Body of pancreas (tissue), 4 donors: ENCODE measurements at regions not wholly inside any gene's neighbourhood (a gene's known extent, or its start where the extent isn't known, plus 50 kb on each side); places are given as distances from the start of the nearest gene placed in this dataset.

Experiments
- ATAC-seq: fragments of 150-250 bp; one replicate; pipeline ENCODE4 v1.9.1; 2016
- DNase-seq, 4 donors: peaks; one replicate each; pipeline ENCODE4 v3.0.0-alpha.2; 2019
- H3K27ac ChIP-seq, 4 donors: fragments of 200-600 bp; sonication (generic); 1 replicate in 3 of 4; 2 replicates in 1 of 4; pipeline versions ENCODE4 v1.5.1 to v1.6.1; 2016 to 2019; ENCODE audit warnings: mild to moderate bottlenecking in 1 of 4, mixed read lengths in 1 of 4, moderate library complexity in 1 of 4
- H3K27me3 ChIP-seq, 2 donors: fragments of 200-600 bp; sonication (generic); one replicate each; pipeline ENCODE4 v1.6.0; 2016; ENCODE audit warnings: mild to moderate bottlenecking in 1 of 2
- H3K36me3 ChIP-seq, 2 donors: fragments of 200-600 bp; sonication (generic); replicated peaks in 1 of 2; 2 replicates each; pipeline ENCODE4 v1.5.1; 2016; ENCODE audit warnings: low read depth in 2 of 2; ENCODE audit not compliant: insufficient read depth in 1 of 2
- H3K4me1 ChIP-seq: fragments of 200-600 bp; sonication (generic); one replicate; pipeline ENCODE4 v1.6.0; 2016
- H3K4me3 ChIP-seq, 2 donors: fragments of 200-600 bp; sonication (generic); 1 replicate in 1 of 2; 2 replicates in 1 of 2; pipeline ENCODE4 v1.5.1; 2016 to 2019
- H3K9me3 ChIP-seq, 3 donors: fragments of 200-600 bp; sonication (generic); 1 replicate in 2 of 3; 2 replicates in 1 of 3; pipeline ENCODE4 v1.5.1; 2016
- POLR2A ChIP-seq, 3 donors: fragments of 450-650 bp; IDR thresholded peaks; one replicate each; pipeline ENCODE4 v1.6.1; 2016; ENCODE audit warnings: antibody characterized with exemption in 3 of 3, mild to moderate bottlenecking in 2 of 3
- WGBS, 2 donors: methylation state at CpG; one replicate each; pipeline ENCODE4 v1.1.5; 2017; 5-methylcytosine and 5-hydroxymethylcytosine counted together
- intact Hi-C: fragments of 100-400 bp; cut with DNase I; formaldehyde crosslinking; loops from one replicate; pipeline ENCODE4 v1.15.1; 2023
- TF ChIP-seq, protein P1 (sequence below), 7 experiments: fragments of 450-650 bp in 4 of 7; fragments of 200-600 bp in 3 of 7; sonication (generic) in 3 of 7; IDR thresholded peaks; one replicate each; pipeline ENCODE4 v1.5.1; 2016 to 2019; ENCODE audit warnings: antibody characterized with exemption in 7 of 7

DNA sequence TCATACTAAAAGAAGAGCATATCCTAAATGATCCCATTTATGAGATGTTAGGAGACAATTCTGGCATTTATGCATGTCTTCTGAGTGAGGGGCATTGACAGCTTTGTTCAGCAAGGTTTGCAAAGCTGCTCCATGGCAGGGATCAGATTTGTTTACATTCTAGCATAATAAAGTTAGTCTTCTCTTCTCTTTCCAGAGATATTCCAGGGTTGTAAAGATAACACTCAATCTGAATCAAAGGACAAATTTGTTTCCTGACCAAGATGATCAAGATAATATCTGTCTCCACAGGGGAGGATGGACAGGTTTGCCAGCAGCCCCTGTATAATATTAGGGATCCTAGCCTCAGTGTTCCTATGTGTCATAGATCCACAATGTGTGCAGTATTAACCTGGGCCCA is 77.5 kb upstream of the ZC3H12C start:
- no peak overlapping the region for H3K4me3 ChIP-seq
- ATAC-seq = no peak
- intact Hi-C loops = no loop called here
- H3K4me1 ChIP-seq = no peaks in the 10 kb centered on the region
- no peaks in the 10 kb centered on the region for H3K36me3 ChIP-seq
- TF ChIP-seq, protein P1, sequence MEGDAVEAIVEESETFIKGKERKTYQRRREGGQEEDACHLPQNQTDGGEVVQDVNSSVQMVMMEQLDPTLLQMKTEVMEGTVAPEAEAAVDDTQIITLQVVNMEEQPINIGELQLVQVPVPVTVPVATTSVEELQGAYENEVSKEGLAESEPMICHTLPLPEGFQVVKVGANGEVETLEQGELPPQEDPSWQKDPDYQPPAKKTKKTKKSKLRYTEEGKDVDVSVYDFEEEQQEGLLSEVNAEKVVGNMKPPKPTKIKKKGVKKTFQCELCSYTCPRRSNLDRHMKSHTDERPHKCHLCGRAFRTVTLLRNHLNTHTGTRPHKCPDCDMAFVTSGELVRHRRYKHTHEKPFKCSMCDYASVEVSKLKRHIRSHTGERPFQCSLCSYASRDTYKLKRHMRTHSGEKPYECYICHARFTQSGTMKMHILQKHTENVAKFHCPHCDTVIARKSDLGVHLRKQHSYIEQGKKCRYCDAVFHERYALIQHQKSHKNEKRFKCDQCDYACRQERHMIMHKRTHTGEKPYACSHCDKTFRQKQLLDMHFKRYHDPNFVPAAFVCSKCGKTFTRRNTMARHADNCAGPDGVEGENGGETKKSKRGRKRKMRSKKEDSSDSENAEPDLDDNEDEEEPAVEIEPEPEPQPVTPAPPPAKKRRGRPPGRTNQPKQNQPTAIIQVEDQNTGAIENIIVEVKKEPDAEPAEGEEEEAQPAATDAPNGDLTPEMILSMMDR (IDR thresholded peaks at IDR 0.05) = no peak
- TF ChIP-seq POLR2A (IDR thresholded peaks at IDR 0.05) = no peak
- DNase-seq = no peak
- H3K27ac ChIP-seq = no peak overlapping the region
- no peaks in the 10 kb centered on the region for H3K9me3 ChIP-seq
- H3K27me3 ChIP-seq = no peaks in the 10 kb centered on the region

DNA sequence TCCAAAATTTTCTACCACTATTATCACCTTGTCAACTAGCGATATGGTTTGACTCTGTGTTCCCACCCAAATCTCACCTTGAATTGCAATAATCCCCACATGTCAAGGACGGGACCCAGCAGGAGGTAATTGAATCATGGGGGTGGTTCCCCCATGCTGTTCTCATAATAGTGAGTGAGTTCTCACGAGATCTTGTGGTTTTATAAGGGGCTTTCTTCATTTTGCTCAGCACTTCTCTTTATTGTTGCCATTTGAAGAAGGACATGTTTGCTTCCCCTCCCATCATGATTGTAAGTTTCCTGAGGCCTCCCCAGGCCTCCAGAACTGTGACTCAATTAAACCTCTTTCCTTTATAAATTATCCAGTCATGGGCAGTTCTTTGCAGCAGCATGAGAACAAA is 73.5 kb upstream of the ZC3H12C start:
- Histone ChIP-seq H3K36me3 (no peaks in the 10 kb centered on the region), H3K27me3 (no peaks in the 10 kb centered on the region), H3K4me1 (no peaks in the 10 kb centered on the region), H3K27ac (no peak overlapping the region), H3K9me3 (no peaks in the 10 kb centered on the region), H3K4me3 (no peak overlapping the region)
- TF ChIP-seq, protein P1 (IDR thresholded peaks at IDR 0.05) = no peak
- no peak for TF ChIP-seq POLR2A (IDR thresholded peaks at IDR 0.05)
- DNase-seq (no peak), ATAC-seq (no peak)
- intact Hi-C loops = no loop called here
- 65 to 82% methylated on average over 3 of the region's 3 CpGs for WGBS, 2 donors

DNA sequence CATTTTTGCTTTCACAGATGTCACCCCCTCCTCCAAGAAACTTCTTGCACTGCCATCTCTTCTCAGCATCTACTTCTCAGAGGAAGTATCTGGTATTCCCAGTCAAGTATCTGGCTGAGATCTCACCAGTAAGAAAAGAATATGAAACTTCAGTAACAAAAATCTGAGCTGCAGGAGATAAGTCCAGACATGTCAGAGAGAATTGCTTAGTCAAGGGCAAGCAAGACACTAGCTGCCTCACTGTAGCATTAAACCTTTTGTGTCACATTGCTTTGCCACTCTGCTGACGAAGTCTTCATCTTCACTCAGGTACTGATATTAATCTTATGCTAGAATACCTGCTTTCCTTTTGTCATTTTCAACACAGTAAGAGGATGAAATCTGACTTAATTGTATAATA is 70.6 kb upstream of the ZC3H12C start:
- H3K4me3 ChIP-seq = no peak overlapping the region
- DNase-seq (no peak), ATAC-seq (no peak)
- peaks cover 7% of the 10 kb centered on the region for H3K4me1 ChIP-seq
- no peaks in the 10 kb centered on the region for H3K36me3 ChIP-seq
- no peaks in the 10 kb centered on the region for H3K9me3 ChIP-seq
- no peak overlapping the region for H3K27ac ChIP-seq
- 60 to 85% methylated on average over 1 of the region's 1 CpG for WGBS, 2 donors
- intact Hi-C loops = no loop called here
- TF ChIP-seq POLR2A (IDR thresholded peaks at IDR 0.05) = no peak
- TF ChIP-seq, protein P1 (IDR thresholded peaks at IDR 0.05) = no peak
- no peaks in the 10 kb centered on the region for H3K27me3 ChIP-seq

DNA sequence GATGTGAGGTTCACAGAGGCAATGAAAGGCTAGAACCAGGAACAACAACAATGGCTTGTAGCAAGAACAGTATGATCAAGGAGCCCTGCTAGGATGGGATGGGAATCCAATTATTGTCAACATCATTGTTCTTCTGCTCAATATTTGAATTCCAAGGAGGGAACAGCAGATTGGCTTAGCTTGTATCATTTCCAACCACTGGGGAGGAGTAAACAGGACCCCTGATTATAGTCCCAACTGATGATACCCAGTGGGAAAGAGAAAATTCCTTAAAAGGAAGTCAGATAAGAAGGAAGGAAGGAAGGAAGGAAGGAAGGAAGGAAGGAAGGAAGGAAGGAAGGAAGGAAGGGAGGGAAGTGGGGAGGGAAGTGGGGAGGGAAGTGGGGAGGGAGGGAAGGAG is 69.5 kb upstream of the ZC3H12C start:
- Histone ChIP-seq H3K36me3 (no peaks in the 10 kb centered on the region), H3K27me3 (no peaks in the 10 kb centered on the region), H3K4me3 (no peak overlapping the region), H3K27ac (no peak overlapping the region), H3K9me3 (no peaks in the 10 kb centered on the region), H3K4me1 (peaks cover 7% of the 10 kb centered on the region)
- intact Hi-C loops = no loop called here
- DNase-seq (no peak), ATAC-seq (no peak)
- TF ChIP-seq, protein P1 (IDR thresholded peaks at IDR 0.05) = no peak
- no peak for TF ChIP-seq POLR2A (IDR thresholded peaks at IDR 0.05)

DNA sequence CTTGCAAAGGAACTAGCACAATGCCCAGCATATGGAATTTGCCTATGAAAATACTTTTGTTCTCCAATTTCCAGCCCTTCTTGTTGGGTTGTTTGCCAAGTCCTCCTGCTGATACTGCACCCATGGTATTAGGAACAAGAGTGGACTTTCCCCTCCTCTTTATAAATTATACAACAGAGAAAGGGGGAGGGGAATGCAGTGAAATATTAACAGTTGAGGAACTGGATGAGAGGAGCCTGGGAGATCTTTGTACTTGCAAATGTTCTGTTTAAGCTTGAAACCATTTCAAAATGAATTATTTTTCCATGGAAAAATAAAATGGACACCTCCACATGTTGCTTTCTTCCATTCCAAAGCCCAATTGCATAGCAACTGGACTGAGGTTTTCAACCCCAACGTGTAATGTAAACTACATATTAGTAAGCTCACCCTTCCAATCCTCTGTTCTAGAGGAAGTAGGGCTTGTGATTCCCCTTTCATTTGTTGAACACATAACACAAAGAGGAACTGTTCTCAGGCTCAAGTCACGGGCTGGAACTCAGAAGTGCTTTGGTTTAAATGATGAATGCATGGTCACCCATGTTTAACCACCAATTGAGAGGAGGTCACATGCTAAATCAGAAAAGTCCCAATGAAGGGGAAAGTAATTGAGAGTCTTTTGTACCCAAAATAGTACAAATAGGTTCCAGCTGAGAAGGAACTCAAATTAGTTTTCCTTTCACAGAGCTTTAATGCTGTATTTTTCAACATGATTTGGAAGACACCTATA is 66.2 kb upstream of the ZC3H12C start:
- H3K4me1 ChIP-seq = peaks cover 7% of the 10 kb centered on the region
- H3K36me3 ChIP-seq = no peaks in the 10 kb centered on the region
- no peaks in the 10 kb centered on the region for H3K9me3 ChIP-seq
- H3K27me3 ChIP-seq = no peaks in the 10 kb centered on the region
- peak overlapping the region in 1 of 4 donors; percentile 62 for H3K27ac ChIP-seq
- ATAC-seq (peak; percentile 50), DNase-seq (peak in 2 of 4 donors; percentile 12 to 46)
- H3K4me3 ChIP-seq = no peak overlapping the region
- intact Hi-C loops = no loop called here
- TF ChIP-seq POLR2A (IDR thresholded peaks at IDR 0.05) = no peak
- TF ChIP-seq, protein P1 (IDR thresholded peaks at IDR 0.05) = no peak
- 41 to 52% methylated on average over 2 of the region's 2 CpGs for WGBS, 2 donors
